GM18873 (cell line): ENCODE measurements at regions not wholly inside any gene's neighbourhood (a gene's known extent, or its start where the extent isn't known, plus 50 kb on each side); places are given as distances from the start of the nearest gene placed in this dataset.
"Not testable (repeated sequence)": the region's sequence is repeated elsewhere in the genome, so short reads cannot be mapped to it uniquely, and the experiment has no call there.

Experiments used
- ATAC-seq: cut with Tn5 transposase; IDR thresholded peaks from one replicate; pipeline ENCODE4 v1.9.1; 2021; ENCODE audit warnings: mild to moderate bottlenecking, moderate library complexity, moderate number of reproducible peaks; ENCODE audit not compliant: unreplicated experiment, low FRiP score

- not testable (repeated sequence) for ATAC-seq
These were observed 82.7 kb downstream of the XCL2 start for GRCh38 chr1:168461108-168461507.

- ATAC-seq = not testable (repeated sequence)
These were observed 86.5 kb downstream of the XCL2 start for GRCh38 chr1:168457296-168457695.

GRCh38 chr1:168455764-168456163, 88.0 kb downstream of the XCL2 start:
- ATAC-seq = no peak

GRCh38 chr1:168454211-168454815, 89.5 kb downstream of the XCL2 start:
- ATAC-seq = no peak

- no peak for ATAC-seq
These were observed 90.7 kb downstream of the XCL2 start for GRCh38 chr1:168453056-168453455.

- no peak for ATAC-seq
These were observed 91.5 kb downstream of the XCL2 start for GRCh38 chr1:168452329-168452728.

GRCh38 chr1:168447871-168448270, 95.9 kb downstream of the XCL2 start:
- ATAC-seq = no peak

GRCh38 chr1:168446081-168446480, 97.7 kb downstream of the XCL2 start:
- ATAC-seq = no peak

- no peak for ATAC-seq
These were observed 99.9 kb downstream of the XCL2 start for GRCh38 chr1:168443899-168444298.

- ATAC-seq = no peak
These were observed 100.4 kb downstream of the XCL2 start for GRCh38 chr1:168443356-168443755.

GRCh38 chr1:168442931-168443330, 100.9 kb downstream of the XCL2 start:
- no peak for ATAC-seq

- no peak for ATAC-seq
These were observed 102.1 kb downstream of the XCL2 start for GRCh38 chr1:168441745-168442144.

- ATAC-seq = peak; percentile 58
These were observed 104.1 kb downstream of the XCL2 start for GRCh38 chr1:168439456-168440375.

GRCh38 chr1:168438626-168439025, 105.2 kb downstream of the XCL2 start:
- ATAC-seq = no peak

GRCh38 chr1:168437821-168438220, 106.0 kb downstream of the XCL2 start:
- no peak for ATAC-seq

GRCh38 chr1:168435439-168435838, 108.4 kb downstream of the XCL2 start:
- no peak for ATAC-seq

GRCh38 chr1:168433238-168433637, 110.6 kb downstream of the XCL2 start:
- no peak for ATAC-seq

GRCh38 chr1:168431882-168432281, 111.9 kb downstream of the XCL2 start:
- ATAC-seq = no peak

GRCh38 chr1:168430321-168430720, 113.5 kb downstream of the XCL2 start:
- ATAC-seq = no peak

GRCh38 chr1:168428063-168428731, 115.6 kb downstream of the XCL2 start:
- ATAC-seq = no peak

GRCh38 chr1:168427051-168427450, 116.7 kb downstream of the XCL2 start:
- ATAC-seq = no peak
